Panc1 (cell line): ENCODE measurements at regions not wholly inside any gene's neighbourhood (a gene's known extent, or its start where the extent isn't known, plus 50 kb on each side); places are given as distances from the start of the nearest gene placed in this dataset.

Experiments
- ATAC-seq: fragments of 200-7000 bp; cut with Tn5 transposase; 2 replicates; pipeline ENCODE4 v1.9.1; 2020; ENCODE audit warnings: mild to moderate bottlenecking, moderate library complexity
- BruUV-seq: library from RNA; stranded (reverse); fragments of 400-500 nt; replicated peaks from 2 replicates; lab custom pipeline; 2021; lab: Mats Ljungman, UMichigan
- CTCF ChIA-PET: fragments of 300-600 bp; sonication (Branson Sonifier 250); formaldehyde crosslinking; loops from one replicate; lab custom pipeline; 2022; ENCODE audit warnings: antibody characterized with exemption; lab: Charles Lee
- POLR2A ChIA-PET: fragments of 300-600 bp; sonication (Branson Sonifier 250); formaldehyde crosslinking; loops from one replicate; lab custom pipeline; 2022; ENCODE audit warnings: antibody characterized with exemption; lab: Charles Lee
- DNase-seq: peaks from one replicate; pipeline ENCODE4 v3.0.0-alpha.2; 2010; ENCODE audit warnings: low read depth, low spot score
- H3K27ac ChIP-seq: 2 replicates; pipeline ENCODE4 v1.5.1; 2011; ENCODE audit warnings: mild to moderate bottlenecking, low read length, inconsistent platforms
- H3K27me3 ChIP-seq: fragments of 200-500 bp; sonication (Bioruptor generic); 2 replicates; pipeline ENCODE4 v1.6.0; 2014; ENCODE audit warnings: low read length, inconsistent platforms; ENCODE audit not compliant: control insufficient read depth, insufficient read depth
- H3K36me3 ChIP-seq: fragments of 200-500 bp; sonication (Bioruptor generic); 2 replicates; pipeline ENCODE4 v1.5.1; 2014; ENCODE audit warnings: inconsistent platforms, mild to moderate bottlenecking, low read length, moderate library complexity; ENCODE audit not compliant: control insufficient read depth, insufficient read depth
- H3K4me1 ChIP-seq: 2 replicates; pipeline ENCODE4 v1.5.1; 2011; ENCODE audit warnings: inconsistent platforms, mild to moderate bottlenecking, low read length, moderate library complexity; ENCODE audit not compliant: control insufficient read depth, insufficient read depth
- H3K4me3 ChIP-seq, 2 experiments: 2 replicates each; pipeline ENCODE4 v1.5.1; 2011 to 2012; ENCODE audit warnings: low read depth in 2 of 2, low read length in 2 of 2, mild to moderate bottlenecking in 2 of 2, inconsistent platforms in 1 of 2, moderate library complexity in 1 of 2
- H3K9me3 ChIP-seq: fragments of 200-500 bp; sonication (Bioruptor generic); 2 replicates; pipeline ENCODE4 v1.5.1; 2014; ENCODE audit warnings: low read depth, mild to moderate bottlenecking, inconsistent platforms, low read length, moderate library complexity; ENCODE audit not compliant: control insufficient read depth, insufficient read depth
- POLR2AphosphoS5 ChIP-seq: IDR thresholded peaks from 2 replicates; pipeline ENCODE4 v1.6.1; 2012; ENCODE audit warnings: mild to moderate bottlenecking, low read depth, low read length, moderate library complexity
- SIN3A ChIP-seq: IDR thresholded peaks from 2 replicates; pipeline ENCODE4 v1.6.1; 2012; ENCODE audit warnings: low read depth, mild to moderate bottlenecking, low read length, moderate library complexity, borderline replicate concordance; ENCODE audit not compliant: insufficient read depth
- TCF7L2 ChIP-seq: IDR thresholded peaks from 2 replicates; pipeline ENCODE4 v1.6.1; 2011; ENCODE audit warnings: mild to moderate bottlenecking, low read depth, low read length, inconsistent platforms
- in situ Hi-C: cut with HindIII; loops from 2 replicates; pipeline ENCODE4 v1.10.0; 2016; ENCODE audit warnings: low sequenced_read_pairs, low pct_unique_long_range_greater_than_20kb
- intact Hi-C: fragments of 100-400 bp; cut with micrococcal nuclease; formaldehyde crosslinking; loops from one replicate; pipeline ENCODE4 v1.10.0; 2022; ENCODE audit not compliant: unreplicated experiment
- TF ChIP-seq, protein P1 (sequence below), 2 experiments: IDR thresholded peaks; 2 replicates each; pipeline ENCODE4 v1.6.1; 2011 to 2012; ENCODE audit warnings: low read depth in 2 of 2, control low read depth in 1 of 2, low read length in 1 of 2, mild to moderate bottlenecking in 1 of 2, moderate library complexity in 1 of 2; ENCODE audit not compliant: insufficient read depth in 1 of 2
- TF ChIP-seq, protein P2 (sequence below): fragments of 450-650 bp; IDR thresholded peaks from 2 replicates; pipeline ENCODE4 v1.5.1; 2017; ENCODE audit warnings: mild to moderate bottlenecking

DNA sequence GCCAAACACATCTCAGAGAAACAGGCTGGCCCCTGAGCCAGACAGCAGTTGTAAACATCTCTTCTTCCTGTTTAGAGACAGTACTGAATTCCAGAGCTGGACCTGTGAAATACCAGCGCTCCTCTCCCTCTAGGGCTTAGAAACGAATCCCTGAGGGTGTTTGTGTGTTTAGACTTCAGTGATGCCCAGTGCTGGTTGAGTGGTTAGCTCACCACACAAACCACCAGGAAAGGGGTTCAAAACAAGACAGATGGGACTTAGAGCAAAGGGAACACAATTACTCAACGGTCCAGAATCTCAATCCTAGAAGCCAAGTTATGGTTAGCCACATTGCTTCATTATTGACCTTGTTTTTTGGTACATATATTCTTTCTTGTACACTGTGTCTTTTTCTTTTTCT is 108.7 kb upstream of the TMEM170B start:
- TF ChIP-seq POLR2AphosphoS5 (no peak), SIN3A (no peak), TCF7L2 (no peak)
- TF ChIP-seq, protein P1, sequence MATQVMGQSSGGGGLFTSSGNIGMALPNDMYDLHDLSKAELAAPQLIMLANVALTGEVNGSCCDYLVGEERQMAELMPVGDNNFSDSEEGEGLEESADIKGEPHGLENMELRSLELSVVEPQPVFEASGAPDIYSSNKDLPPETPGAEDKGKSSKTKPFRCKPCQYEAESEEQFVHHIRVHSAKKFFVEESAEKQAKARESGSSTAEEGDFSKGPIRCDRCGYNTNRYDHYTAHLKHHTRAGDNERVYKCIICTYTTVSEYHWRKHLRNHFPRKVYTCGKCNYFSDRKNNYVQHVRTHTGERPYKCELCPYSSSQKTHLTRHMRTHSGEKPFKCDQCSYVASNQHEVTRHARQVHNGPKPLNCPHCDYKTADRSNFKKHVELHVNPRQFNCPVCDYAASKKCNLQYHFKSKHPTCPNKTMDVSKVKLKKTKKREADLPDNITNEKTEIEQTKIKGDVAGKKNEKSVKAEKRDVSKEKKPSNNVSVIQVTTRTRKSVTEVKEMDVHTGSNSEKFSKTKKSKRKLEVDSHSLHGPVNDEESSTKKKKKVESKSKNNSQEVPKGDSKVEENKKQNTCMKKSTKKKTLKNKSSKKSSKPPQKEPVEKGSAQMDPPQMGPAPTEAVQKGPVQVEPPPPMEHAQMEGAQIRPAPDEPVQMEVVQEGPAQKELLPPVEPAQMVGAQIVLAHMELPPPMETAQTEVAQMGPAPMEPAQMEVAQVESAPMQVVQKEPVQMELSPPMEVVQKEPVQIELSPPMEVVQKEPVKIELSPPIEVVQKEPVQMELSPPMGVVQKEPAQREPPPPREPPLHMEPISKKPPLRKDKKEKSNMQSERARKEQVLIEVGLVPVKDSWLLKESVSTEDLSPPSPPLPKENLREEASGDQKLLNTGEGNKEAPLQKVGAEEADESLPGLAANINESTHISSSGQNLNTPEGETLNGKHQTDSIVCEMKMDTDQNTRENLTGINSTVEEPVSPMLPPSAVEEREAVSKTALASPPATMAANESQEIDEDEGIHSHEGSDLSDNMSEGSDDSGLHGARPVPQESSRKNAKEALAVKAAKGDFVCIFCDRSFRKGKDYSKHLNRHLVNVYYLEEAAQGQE (IDR thresholded peaks at IDR 0.05; ENCODE audit: insufficient read depth in 1 of 2, low read depth in 2 of 2, low read length in 1 of 2): no peak
- TF ChIP-seq, protein P2, sequence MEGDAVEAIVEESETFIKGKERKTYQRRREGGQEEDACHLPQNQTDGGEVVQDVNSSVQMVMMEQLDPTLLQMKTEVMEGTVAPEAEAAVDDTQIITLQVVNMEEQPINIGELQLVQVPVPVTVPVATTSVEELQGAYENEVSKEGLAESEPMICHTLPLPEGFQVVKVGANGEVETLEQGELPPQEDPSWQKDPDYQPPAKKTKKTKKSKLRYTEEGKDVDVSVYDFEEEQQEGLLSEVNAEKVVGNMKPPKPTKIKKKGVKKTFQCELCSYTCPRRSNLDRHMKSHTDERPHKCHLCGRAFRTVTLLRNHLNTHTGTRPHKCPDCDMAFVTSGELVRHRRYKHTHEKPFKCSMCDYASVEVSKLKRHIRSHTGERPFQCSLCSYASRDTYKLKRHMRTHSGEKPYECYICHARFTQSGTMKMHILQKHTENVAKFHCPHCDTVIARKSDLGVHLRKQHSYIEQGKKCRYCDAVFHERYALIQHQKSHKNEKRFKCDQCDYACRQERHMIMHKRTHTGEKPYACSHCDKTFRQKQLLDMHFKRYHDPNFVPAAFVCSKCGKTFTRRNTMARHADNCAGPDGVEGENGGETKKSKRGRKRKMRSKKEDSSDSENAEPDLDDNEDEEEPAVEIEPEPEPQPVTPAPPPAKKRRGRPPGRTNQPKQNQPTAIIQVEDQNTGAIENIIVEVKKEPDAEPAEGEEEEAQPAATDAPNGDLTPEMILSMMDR: no peak
- POLR2A ChIA-PET: no interaction called here
- no TSS peak for BruUV-seq
- Histone ChIP-seq H3K4me1 (no peaks in the 10 kb centered on the region), H3K36me3 (no peaks in the 10 kb centered on the region), H3K4me3 (no peak overlapping the region), H3K9me3 (no peaks in the 10 kb centered on the region), H3K27ac (no peak overlapping the region), H3K27me3 (no peaks in the 10 kb centered on the region)
- intact Hi-C loops: no loop called here
- ATAC-seq (peak; percentile 54; the same call in 1 of the 2 replicates), DNase-seq (no peak)
- in situ Hi-C loops: no loop called here
- CTCF ChIA-PET: no interaction called here

DNA sequence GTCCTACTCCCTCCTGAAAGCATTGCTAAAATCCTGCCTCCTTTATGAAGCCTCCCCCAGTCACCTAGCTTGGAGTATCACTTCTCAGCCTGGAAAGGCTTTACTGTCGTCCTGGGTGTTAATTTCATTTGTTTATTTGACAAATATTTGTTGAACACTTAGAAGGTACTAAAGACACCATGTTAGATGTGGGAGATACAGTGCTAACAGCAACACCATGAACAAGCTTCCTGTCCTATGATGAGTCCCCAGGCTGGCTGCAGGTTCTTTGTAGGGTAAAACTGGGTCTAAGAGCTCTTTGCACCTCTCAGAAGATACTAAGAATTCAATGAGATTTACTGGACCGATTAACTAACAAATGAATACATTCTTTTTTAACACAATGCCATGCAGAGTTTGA is 109.2 kb upstream of the TMEM170B start:
- Histone ChIP-seq H3K9me3 (no peaks in the 10 kb centered on the region), H3K27ac (no peak overlapping the region), H3K27me3 (no peaks in the 10 kb centered on the region), H3K36me3 (no peaks in the 10 kb centered on the region), H3K4me1 (no peaks in the 10 kb centered on the region), H3K4me3 (no peak overlapping the region)
- in situ Hi-C loops: no loop called here
- DNase-seq (no peak), ATAC-seq (0 out of 2 replicates have a peak, but pooled peaks have one; percentile 5)
- ChIA-PET POLR2A (no interaction called here), CTCF (no interaction called here)
- intact Hi-C loops: no loop called here
- no peak for TF ChIP-seq SIN3A
- TF ChIP-seq TCF7L2: no peak
- TF ChIP-seq, protein P2: no peak
- TF ChIP-seq, protein P1 (IDR thresholded peaks at IDR 0.05; ENCODE audit: insufficient read depth in 1 of 2, low read depth in 2 of 2, low read length in 1 of 2): no peak
- no peak for TF ChIP-seq POLR2AphosphoS5
- no TSS peak for BruUV-seq
